Skin of body (tissue), 1 donor: ENCODE measurements at regions not wholly inside any gene's neighbourhood (a gene's known extent, or its start where the extent isn't known, plus 50 kb on each side); places are given as distances from the start of the nearest gene placed in this dataset.
"Not testable (repeated sequence)": the region's sequence is repeated elsewhere in the genome, so short reads cannot be mapped to it uniquely, and the experiment has no call there.

Experiments
- DNase-seq: peaks from one replicate; lab custom pipeline; 2025; lab: John Stamatoyannopoulos, UW

DNA sequence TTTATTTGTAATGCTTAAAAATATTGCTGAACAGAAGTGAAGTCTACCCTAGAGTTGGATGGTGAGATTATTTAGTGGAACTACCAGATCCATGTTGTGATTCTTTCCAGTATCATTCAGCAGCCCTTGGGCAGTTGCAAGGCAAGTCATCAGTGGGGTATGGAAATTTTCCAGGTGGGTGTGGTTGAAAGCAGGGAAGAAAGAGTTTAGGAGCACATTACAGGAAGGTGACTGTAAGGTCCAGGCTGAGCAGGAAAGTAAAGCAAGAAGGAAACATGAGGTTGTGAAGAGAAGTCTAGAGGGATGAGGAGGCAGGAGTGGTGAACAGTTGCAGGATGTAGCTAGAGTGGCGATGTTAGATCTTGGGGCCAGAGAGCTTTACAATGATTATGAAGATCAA lies 178.0 kb upstream of the ROPN1B start:
- DNase-seq: not testable (repeated sequence)

DNA sequence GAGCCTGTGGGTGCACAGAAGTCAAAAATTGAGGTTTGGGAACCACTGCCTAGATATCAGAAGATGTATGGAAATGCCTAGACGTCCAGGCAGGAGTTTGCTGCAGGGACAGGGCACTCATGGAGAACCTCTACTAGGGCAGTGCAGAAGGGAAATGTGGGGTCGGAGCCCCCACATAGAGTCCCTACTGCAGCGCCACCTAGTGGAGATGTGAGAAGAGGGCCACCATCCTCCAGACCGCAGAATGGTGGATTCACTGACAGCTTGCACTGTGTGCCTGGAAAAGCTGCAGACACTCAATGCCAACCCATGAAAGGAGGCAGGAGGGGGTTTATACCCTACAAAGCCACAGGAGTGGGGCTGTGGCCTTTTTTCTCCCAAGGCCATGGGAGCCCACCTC lies 159.0 kb upstream of the ROPN1B start:
- DNase-seq: not testable (repeated sequence)

DNA sequence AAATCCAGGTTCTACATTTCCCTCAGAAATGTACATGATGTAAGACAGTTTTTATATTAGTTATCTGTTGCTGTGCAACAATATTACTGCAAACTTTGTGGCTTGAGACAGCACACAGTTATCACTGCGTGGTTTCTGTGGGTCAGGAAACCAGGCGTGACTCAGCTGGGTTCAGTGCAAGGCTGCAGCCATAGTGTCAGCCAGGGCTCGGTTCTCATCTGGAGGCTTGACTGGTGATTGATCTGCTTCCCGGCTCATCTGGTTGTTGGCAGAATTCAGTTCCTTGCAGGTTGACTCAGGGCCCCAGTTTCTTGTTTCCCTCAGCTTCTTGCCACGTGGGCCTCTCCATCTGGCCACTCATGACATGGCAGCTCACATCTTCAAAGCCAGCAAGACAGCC lies 146.8 kb upstream of the ROPN1B start:
- not testable (repeated sequence) for DNase-seq

DNA sequence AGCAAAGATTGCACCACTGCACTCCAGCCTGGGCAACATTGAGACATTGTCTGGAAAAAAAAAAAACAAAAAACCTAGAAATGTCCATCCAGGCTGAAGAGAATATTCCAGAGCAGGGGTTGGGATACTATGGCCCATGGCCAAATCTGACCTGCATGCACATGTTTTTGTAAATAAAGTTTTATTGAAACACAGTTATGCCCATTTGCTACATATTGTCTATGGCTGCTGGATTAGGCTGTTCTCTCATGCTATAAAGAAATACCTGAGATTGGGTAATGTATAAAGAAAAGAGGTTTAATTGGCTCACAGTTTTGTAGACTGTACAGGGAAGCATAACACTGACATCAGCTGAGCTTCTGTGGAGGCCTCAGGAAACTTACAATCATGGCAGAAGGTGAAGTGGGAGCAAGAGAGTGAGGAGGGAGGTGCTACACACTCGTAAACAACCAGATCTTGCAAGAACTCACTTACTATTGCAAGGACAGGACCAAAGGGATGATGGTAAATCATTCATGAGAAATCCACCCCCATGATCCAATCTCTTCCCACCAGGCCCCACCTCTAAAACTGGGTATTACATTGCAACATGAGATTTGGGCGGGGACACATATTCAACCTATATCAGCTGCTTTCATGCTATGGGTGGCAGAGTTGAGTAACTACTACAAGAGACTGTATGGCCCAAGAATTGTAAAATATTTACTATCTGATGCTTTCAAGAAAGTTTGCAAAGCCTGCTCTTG lies 137.8 kb upstream of the ROPN1B start:
- not testable (repeated sequence) for DNase-seq

DNA sequence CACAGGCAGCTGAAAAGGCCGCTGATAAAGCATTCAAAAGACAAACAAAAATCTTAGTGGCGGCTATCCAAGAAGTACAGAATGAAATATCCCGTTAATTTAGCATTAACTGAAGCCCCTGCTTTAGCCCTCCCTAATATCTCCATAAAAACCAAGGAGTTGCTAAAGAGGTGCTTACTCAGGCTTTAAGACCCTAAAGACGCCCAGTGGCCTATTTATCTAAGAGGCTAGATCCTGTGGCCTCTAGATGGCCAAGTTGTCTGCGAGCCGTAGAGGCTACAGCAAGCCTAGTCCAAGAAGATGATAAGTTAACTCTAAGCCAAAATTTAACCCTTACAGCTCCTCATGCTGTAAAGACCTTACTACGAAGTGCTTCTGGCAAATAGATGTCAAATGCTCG lies 133.4 kb upstream of the ROPN1B start:
- not testable (repeated sequence) for DNase-seq

DNA sequence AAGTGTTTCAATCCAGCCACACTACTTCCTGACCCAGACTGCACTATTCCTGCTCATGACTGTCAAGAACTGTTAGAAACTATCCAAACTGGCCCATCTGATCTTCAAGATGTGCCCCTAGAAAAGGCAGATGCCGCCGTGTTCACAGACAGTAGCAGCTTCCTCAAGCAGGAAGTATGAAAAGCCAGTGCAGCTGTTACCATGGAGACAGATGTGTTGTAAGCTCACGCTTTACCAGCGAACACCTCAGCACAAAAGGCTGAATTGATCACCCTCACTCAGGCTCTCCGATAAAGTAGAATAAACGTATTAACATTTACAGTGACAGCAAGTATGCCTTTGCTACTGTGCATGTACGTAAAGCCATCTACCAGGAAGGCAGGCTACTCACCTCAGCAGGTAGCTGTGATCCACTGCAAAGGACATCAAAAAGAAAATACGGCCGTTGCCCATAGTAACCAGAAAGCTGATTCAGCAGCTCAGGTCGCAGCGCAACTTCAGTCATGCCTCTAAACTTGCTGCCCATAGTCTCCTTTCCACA lies 132.9 kb upstream of the ROPN1B start:
- DNase-seq: peak; percentile 28

DNA sequence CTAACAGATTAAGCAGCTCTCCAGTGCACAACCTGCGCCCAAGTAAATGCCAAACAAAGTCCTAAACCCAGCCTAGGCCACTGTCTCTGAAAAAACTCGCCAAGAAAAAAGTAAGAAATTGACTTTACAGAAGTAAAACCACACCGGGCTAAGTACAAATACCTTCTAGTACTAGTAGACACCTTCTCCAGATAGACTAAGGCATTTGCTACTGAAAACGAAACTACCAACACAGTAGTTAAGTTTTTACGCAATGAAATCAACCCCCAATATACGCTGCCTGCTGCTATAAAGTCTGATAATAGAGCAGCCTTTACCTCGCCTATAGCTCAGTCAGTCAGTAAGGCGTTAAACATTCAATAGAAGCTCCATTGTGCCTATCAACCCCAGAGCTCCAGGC lies 132.2 kb upstream of the ROPN1B start:
- not testable (repeated sequence) for DNase-seq

DNA sequence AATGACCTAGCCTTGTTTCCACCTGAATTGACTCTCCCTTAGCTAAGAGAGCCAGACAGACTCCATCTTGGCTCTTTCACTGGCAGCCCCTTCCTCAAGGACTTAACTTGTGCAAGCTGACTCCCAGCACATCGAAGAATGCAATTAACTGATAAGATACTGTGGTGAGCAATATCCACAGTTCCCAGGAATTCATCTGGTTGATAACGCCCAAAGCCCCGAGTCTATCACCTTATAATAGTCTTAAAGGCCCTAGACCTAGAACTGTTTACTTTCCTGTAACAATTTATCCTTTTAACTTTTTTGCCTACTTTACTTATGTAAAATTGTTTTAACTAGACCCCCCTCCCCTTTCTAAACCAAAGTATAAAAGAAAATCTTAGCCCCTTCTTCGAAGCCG lies 130.1 kb upstream of the ROPN1B start:
- DNase-seq: not testable (repeated sequence)

DNA sequence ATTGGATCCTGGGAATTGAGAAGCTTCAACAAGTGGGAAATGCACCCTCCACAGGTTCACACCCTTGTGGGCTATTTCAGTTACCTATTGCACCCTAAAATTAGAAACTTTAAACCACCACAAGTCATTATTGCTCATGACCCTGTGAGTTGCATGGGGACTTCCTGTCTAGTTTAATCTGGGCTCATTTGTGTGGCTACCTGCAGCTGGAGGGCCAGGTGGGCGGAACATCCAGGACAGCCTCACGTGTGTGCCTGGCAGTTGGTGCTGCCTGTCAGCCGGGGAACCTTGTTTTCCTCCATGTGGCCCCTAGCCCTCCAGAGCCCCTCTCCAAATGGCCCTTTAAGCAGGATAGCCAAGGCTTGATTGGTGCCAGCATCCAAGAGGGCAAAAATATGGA lies 128.5 kb upstream of the ROPN1B start:
- DNase-seq: not testable (repeated sequence)

DNA sequence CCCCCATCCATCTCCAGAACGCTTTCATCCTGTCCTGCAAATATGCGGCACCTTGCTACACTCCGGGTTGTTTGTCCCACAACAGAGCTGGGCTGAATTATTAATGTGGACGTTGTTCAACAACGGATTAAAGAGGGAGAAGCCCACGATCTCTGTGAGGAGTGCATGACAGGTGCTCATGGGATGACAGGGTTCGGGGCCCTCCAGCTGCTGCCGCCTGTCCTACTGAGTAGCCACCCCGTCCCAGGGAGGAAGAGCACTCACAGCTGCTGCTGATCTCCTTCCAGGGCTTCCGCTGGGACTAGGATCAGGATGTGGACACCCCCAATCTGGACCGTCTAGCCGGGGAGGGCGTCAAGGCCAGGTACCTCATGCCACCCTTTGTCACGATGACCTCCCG lies 121.0 kb upstream of the ROPN1B start:
- not testable (repeated sequence) for DNase-seq

DNA sequence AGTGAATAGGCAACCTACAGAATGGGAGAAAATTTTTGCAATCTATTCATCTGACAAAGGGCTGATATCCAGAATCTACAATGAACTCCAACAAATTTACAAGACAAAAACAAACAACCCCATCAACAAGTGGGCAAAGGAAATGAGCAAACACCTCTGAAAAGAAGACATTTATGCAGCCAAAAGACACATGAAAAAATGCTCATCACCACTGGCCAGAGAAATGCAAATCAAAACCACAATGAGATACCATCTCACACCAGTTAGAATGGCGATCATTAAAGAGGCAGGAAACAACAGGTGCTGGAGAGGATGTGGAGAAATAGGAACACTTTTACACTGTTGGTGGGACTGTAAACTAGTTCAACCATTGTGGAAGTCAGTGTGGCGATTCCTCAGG lies 114.0 kb upstream of the ROPN1B start:
- DNase-seq: not testable (repeated sequence)

DNA sequence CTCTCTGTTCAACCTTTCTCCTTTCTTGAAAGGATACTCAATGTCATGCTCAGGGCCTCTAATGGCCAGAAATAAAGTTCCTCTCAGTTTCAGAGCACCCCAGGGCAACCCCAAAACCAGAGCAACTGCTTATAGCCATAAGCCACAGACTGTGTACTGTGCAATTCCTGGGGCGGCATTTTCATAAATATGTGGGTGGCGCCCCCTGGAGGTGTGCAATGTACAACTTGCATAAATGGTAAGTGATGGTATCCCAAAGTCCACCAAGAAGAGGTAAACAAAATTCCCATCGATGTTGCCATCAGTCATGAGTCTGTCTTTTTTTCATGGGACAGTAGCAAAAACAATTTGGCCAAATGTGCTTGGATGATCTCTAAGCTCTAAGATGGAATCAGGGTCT lies 108.4 kb upstream of the ROPN1B start:
- not testable (repeated sequence) for DNase-seq

DNA sequence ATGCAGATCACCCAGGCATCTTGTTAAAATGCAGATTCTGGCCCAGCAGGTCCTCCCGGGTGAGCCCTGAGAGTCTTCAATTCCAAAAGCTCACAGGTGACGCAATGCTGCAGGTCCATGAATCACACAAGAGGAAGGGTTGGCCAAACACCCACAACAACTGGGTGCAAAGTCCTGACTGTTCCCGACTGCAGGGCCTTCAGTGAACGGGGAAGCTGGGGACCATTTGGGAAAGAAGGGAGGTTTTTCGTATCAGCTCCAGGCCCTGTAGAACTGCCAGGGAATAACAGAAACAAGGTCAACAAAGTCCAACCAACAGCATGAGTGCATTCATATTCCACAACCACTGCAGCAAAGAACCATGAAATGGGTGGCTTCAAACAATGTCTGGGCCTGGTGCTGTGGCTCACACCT lies 106.1 kb upstream of the ROPN1B start:
- DNase-seq: not testable (repeated sequence)

DNA sequence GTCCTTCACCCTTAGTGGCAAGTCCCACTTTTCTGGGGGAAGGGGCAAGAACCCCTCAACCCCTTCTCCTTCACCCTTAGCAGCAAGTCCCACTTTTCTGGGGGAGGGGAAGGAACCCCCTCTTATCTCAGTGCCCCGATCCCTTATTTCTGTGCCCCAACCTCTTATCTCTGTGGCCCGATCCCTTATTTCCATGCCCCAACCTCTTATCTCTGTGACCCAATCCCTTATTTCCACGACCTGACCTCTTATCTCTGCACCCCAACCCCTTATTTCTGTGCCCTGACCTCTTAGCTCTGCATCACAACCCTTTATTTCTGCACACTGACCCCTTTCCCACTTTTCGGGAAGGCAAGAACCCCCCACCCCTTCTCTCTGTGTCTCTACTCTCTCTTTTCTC lies 104.4 kb upstream of the ROPN1B start:
- DNase-seq: not testable (repeated sequence)

DNA sequence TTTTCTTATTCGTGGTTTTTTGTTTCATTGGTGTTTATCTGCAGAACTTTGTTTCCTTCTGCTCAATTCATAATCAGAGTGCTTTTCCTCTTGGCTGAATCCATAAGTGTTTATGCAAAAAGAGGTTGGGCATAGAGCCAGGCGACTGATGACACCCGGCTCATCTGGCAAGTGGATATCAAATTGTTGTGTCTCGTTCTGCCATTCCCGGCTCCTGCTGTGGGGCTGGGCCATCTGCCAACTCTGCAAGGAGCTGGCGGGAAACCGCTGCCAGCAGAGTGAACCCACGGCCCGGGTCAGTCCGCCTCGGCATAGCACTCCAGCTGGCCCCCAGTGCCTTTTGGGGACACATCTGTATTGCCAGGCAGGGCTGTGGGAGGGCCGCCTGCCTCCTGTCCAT lies 83.0 kb upstream of the ROPN1B start:
- DNase-seq: peak; percentile 42

DNA sequence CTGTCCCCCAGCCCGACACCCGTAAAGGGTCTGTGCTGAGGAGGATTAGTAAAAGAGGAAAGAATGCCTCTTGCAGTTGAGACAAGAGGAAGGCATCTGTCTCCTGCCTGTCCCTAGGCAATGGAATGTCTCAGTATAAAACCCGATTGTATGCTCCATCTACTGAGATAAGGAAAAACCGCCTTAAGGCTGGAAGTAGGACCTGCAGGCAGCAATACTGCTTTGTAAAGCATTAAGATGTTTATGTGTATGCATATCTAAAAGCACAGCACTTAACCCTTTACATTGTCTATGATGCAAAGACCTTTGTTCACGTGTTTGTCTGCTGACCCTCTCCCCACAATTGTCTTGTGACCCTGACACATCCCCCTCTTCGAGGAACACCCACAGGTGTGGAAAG lies 69.8 kb upstream of the ROPN1B start:
- DNase-seq: not testable (repeated sequence)

DNA sequence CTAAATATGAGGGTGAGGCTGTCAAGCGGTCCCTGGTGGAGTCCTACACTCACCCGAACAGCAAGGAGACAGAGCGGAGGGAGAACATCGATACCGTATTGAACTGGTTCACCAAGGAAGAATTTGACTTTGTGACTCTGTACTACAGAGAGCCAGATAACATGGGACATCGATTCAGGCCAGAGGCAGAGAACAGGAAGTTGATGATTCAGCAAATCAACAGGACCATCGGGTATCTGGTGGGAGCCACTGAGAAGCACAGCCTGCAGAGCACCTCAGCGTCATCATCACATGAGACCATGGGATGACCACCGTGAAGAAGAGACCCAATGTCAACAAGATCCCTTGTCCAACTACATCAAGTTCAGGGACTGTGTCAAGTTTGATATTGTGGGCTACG lies 67.5 kb upstream of the ROPN1B start:
- not testable (repeated sequence) for DNase-seq

DNA sequence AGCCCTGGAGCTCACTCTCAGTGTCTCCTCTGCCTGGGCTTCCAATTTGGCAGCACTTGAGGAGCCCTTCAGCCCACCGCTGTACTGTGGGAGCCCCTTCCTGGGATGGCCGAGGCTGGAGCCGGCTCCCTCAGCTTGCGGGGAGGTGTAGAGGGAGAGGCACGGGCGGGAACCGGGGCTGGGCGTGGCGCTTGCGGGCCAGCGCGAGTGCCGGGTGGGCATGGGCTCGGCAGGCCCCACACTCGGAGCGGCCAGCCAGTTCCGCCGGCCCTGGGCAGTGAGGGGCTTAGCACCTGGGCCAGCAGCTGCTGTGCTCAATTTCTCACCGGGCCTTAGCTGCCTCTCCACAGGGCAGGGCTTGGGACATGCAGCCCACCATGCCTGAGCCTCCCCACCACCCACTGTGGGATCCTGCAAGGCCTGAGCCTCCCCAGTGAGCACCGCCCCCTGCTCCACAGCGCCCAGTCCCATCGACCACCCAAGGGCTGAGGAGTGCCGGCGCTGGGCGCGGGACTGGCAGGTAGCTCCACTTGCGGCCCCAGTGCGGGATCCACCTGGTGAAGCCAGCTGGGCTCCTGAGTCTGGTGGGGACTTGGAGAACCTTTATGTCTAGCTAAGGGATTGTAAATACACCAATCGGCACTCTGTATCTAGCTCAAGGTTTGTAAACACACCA lies 65.1 kb upstream of the ROPN1B start:
- not testable (repeated sequence) for DNase-seq

DNA sequence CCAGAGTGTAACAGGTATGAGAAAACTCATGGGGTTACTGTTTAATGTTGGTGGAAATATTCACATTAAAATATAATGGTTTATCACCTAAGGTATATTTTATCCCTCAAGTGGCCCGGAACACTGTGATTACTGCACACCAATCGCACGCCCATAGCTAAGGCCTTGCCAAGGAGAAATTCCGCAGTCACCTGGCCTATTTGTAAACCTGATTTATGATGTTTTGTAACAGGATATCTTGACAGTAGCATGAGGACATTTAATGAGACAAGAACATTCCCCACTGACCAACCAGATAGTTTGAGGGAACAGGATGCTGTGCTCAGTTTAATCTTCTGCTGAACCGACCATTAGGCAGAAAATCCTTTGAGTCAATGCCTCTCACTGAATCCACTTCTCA lies 61.7 kb upstream of the ROPN1B start:
- DNase-seq: not testable (repeated sequence)

DNA sequence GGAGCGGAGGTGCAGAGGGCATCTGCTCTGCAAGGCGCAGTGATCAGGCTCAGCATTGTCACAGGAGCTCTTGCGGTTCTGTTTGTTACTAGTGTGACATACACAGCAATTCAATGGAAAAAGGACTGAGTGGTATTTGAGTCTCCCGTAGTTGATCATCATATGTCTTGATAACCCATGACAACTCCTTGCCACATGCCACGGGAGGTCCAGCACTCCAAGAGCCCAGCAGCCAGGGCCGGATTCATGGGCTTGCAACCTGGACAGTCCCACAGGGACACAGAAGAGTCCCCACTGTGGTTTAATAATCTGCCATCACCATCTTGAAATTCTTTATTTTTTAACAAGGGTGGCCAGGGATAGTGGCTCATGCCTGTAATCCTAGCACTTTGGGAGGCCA lies 58.1 kb upstream of the ROPN1B start:
- not testable (repeated sequence) for DNase-seq

DNA sequence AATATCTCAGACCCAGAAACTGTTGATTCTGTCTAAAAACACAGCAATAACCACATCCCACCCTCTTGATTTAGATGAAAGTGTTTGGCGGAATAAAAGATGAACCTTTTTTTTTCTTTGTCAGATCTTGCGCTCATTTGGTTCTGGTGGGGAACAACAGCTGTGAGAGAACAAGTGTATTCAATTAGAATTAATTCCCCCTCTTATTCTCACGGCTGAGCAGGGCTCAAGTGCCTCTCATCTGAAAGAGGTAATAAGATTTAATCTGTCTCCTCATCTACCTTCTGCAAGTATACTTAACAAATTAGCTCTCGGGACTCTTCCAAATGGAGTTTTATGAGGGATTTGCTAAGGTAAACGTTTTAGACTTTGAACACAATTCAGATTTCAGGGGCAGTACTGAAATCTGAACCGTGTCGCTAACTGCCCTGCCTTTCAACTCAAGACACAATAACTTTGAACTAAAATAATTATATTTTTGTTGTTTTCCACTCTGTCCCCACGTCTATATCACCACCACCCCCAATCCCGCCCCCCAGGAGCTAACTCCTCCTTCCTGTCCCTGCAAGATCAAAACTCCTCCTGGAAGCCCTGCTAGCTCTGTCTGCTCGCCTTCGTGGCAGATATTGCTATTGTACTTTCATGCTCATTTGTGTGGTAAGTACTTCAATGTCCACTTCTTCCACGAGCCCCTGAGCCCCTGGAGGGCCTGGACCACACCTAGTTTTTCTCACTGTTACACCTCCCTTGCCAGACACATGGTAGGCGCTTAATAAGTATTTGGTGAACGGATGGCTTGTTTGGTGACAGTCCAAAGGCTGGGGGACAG lies 54.2 kb upstream of the ROPN1B start:
- DNase-seq: peak; percentile 28

DNA sequence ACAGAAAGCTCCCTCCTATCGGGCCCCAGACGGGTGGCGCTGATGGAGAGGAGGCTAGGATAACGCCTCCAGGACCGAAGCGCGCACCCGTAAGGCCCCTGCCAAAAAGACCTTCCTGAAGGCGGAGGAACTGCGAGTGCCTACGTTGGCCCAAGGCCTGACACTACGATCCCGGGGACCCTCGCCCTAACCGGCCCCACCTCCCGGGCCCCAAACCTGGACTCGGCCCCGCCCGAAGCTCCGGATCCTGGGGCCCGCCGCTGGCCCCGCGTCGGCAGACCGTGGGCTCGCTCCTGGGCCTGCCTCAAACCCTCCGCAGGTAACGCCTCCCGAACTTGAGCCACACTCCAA lies 53.6 kb upstream of the ROPN1B start:
- not testable (repeated sequence) for DNase-seq
